Myocyte (in vitro differentiated cells): ENCODE measurements at regions not wholly inside any gene's neighbourhood (a gene's known extent, or its start where the extent isn't known, plus 50 kb on each side); places are given as distances from the start of the nearest gene placed in this dataset.

Source experiments
- DNase-seq: peaks from one replicate; pipeline ENCODE4 v3.0.0-alpha.2; 2012; ENCODE audit warnings: low read depth

GRCh38 chr3:144364737-144365136, 393.1 kb downstream of the DIPK2A start:
- DNase-seq: peak; percentile 6

GRCh38 chr3:144369129-144369879, 397.7 kb downstream of the DIPK2A start:
- DNase-seq: no peak

GRCh38 chr3:144375088-144375487, 403.5 kb downstream of the DIPK2A start:
- DNase-seq: no peak

- no peak for DNase-seq
Observed at GRCh38 chr3:144380849-144381248, 409.2 kb downstream of the DIPK2A start.

- no peak for DNase-seq
Observed at GRCh38 chr3:144381607-144382006, 410.0 kb downstream of the DIPK2A start.

GRCh38 chr3:144384241-144384979, 412.8 kb downstream of the DIPK2A start:
- DNase-seq: no peak

GRCh38 chr3:144390786-144391185, 419.2 kb downstream of the DIPK2A start:
- no peak for DNase-seq

GRCh38 chr3:144391236-144391635, 419.6 kb downstream of the DIPK2A start:
- no peak for DNase-seq

- DNase-seq: no peak
Observed at GRCh38 chr3:144394032-144394431, 422.4 kb downstream of the DIPK2A start.

- DNase-seq: no peak
Observed at GRCh38 chr3:144402430-144402829, 430.8 kb downstream of the DIPK2A start.

GRCh38 chr3:144403040-144403457, 431.4 kb downstream of the DIPK2A start:
- DNase-seq: no peak

GRCh38 chr3:144407335-144407734, 435.7 kb downstream of the DIPK2A start:
- DNase-seq: no peak

- DNase-seq: peak; percentile 26
Observed at GRCh38 chr3:144409319-144409718, 437.7 kb downstream of the DIPK2A start.

GRCh38 chr3:144413068-144413467, 441.4 kb downstream of the DIPK2A start:
- no peak for DNase-seq

GRCh38 chr3:144415492-144415891, 443.9 kb downstream of the DIPK2A start:
- peak; percentile 21 for DNase-seq

GRCh38 chr3:144424606-144425005, 453.0 kb downstream of the DIPK2A start:
- no peak for DNase-seq

- no peak for DNase-seq
Observed at GRCh38 chr3:144426366-144426765, 454.7 kb downstream of the DIPK2A start.

GRCh38 chr3:144426967-144427366, 455.3 kb downstream of the DIPK2A start:
- no peak for DNase-seq

- DNase-seq: peak; percentile 15
Observed at GRCh38 chr3:144429719-144430121, 458.1 kb downstream of the DIPK2A start.

- DNase-seq: no peak
Observed at GRCh38 chr3:144431134-144431533, 459.5 kb downstream of the DIPK2A start.

GRCh38 chr3:144433006-144433405, 461.4 kb downstream of the DIPK2A start:
- DNase-seq: no peak

GRCh38 chr3:144437989-144438388, 466.4 kb downstream of the DIPK2A start:
- DNase-seq: peak; percentile 9

- DNase-seq: no peak
Observed at GRCh38 chr3:144444061-144444460, 472.4 kb downstream of the DIPK2A start.
